Smooth muscle cell (in vitro differentiated cells): ENCODE measurements at regions not wholly inside any gene's neighbourhood (a gene's known extent, or its start where the extent isn't known, plus 50 kb on each side); places are given as distances from the start of the nearest gene placed in this dataset.
A peak's percentile ranks its signal among the peaks of the same experiment; 100 is the strongest.

ENCODE experiments used
- DNase-seq: peaks from one replicate; lab custom pipeline; 2025; ENCODE audit not compliant: unreplicated experiment; lab: John Stamatoyannopoulos, UW
- H2AFZ ChIP-seq: fragments of 200-600 bp; sonication (generic); 2 replicates; pipeline ENCODE4 v1.6.0; 2016; ENCODE audit warnings: antibody characterized with exemption, low read depth, mild to moderate bottlenecking
- H3F3A ChIP-seq: fragments of 200-600 bp; sonication (generic); 2 replicates; pipeline ENCODE4 v1.6.0; 2017; ENCODE audit warnings: antibody characterized with exemption, low read depth
- H3K27ac ChIP-seq: fragments of 200-600 bp; sonication (generic); 2 replicates; pipeline ENCODE4 v1.5.1; 2016; ENCODE audit warnings: low read depth, mild to moderate bottlenecking
- H3K27me3 ChIP-seq: fragments of 200-600 bp; sonication (generic); 2 replicates; pipeline ENCODE4 v1.6.1; 2016; ENCODE audit warnings: low read depth, mild to moderate bottlenecking
- H3K36me3 ChIP-seq: fragments of 200-600 bp; sonication (generic); 2 replicates; pipeline ENCODE4 v1.5.1; 2016; ENCODE audit warnings: low read depth
- H3K4me1 ChIP-seq: fragments of 200-600 bp; sonication (generic); 2 replicates; pipeline ENCODE4 v1.5.1; 2016; ENCODE audit warnings: low read depth
- H3K4me2 ChIP-seq: fragments of 200-600 bp; sonication (generic); 2 replicates; pipeline ENCODE4 v1.6.0; 2016; ENCODE audit warnings: mild to moderate bottlenecking
- H3K4me3 ChIP-seq: fragments of 200-600 bp; sonication (generic); 2 replicates; pipeline ENCODE4 v1.5.1; 2016; ENCODE audit warnings: mild to moderate bottlenecking
- H3K79me2 ChIP-seq: fragments of 200-600 bp; sonication (generic); 2 replicates; pipeline ENCODE4 v1.6.0; 2016; ENCODE audit warnings: low read depth, mild to moderate bottlenecking
- H3K9ac ChIP-seq: fragments of 200-600 bp; sonication (generic); 2 replicates; pipeline ENCODE4 v1.6.0; 2016; ENCODE audit warnings: low read depth
- H3K9me3 ChIP-seq: fragments of 200-600 bp; sonication (generic); replicated peaks from 2 replicates; pipeline ENCODE4 v1.5.1; 2016; ENCODE audit warnings: low read depth
- H4K20me1 ChIP-seq: fragments of 200-600 bp; sonication (generic); 2 replicates; pipeline ENCODE4 v1.6.0; 2016; ENCODE audit warnings: low read depth
- WGBS: methylation state at CpG from one replicate; pipeline ENCODE4 v1.1.7; 2016; ENCODE audit warnings: low lambda C conversion rate; 5-methylcytosine and 5-hydroxymethylcytosine counted together
- TF ChIP-seq, protein P1 (sequence below): fragments of 200-600 bp; sonication (generic); IDR thresholded peaks from 2 replicates; pipeline ENCODE4 v1.5.1; 2017; ENCODE audit warnings: borderline replicate concordance, mild to moderate bottlenecking, antibody characterized with exemption; ENCODE audit not compliant: insufficient read depth, poor library complexity, severe bottlenecking

GRCh38 chr7:12152196-12152918 is 58.7 kb upstream of the TMEM106B start:
- Histone ChIP-seq H3K79me2 (no peaks in the 10 kb centered on the region), H3K4me3 (no peak overlapping the region), H2AFZ (peak overlapping the region; percentile 71), H4K20me1 (no peaks in the 10 kb centered on the region), H3K4me2 (peak overlapping the region; percentile 6), H3K4me1 (no peaks in the 10 kb centered on the region), H3K9ac (no peak overlapping the region), H3K27ac (no peak overlapping the region), H3F3A (no peaks in the 10 kb centered on the region), H3K9me3 (no peaks in the 10 kb centered on the region), H3K27me3 (no peaks in the 10 kb centered on the region), H3K36me3 (no peaks in the 10 kb centered on the region)
- WGBS, result 42% methylated on average over 5 of the region's 5 CpGs
- TF ChIP-seq, protein P1, sequence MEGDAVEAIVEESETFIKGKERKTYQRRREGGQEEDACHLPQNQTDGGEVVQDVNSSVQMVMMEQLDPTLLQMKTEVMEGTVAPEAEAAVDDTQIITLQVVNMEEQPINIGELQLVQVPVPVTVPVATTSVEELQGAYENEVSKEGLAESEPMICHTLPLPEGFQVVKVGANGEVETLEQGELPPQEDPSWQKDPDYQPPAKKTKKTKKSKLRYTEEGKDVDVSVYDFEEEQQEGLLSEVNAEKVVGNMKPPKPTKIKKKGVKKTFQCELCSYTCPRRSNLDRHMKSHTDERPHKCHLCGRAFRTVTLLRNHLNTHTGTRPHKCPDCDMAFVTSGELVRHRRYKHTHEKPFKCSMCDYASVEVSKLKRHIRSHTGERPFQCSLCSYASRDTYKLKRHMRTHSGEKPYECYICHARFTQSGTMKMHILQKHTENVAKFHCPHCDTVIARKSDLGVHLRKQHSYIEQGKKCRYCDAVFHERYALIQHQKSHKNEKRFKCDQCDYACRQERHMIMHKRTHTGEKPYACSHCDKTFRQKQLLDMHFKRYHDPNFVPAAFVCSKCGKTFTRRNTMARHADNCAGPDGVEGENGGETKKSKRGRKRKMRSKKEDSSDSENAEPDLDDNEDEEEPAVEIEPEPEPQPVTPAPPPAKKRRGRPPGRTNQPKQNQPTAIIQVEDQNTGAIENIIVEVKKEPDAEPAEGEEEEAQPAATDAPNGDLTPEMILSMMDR, result no peak
- DNase-seq, result no peak

DNA sequence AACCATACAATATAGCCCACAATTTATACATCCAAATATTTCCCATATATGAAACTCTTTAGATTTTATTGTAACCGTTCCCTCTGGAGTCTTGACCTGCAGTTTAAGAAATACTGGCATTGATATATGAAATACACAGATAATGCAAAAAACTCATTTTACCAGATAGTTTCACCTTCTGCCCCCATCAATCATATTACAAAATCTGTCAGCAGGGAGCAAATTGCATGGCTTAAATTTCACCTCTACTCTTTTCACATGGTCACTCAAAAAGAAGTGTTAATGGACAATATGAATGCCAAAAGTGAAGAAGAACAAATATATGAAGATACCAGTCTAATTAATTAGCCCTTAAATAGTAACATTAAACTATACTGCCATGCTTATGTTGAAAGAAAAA is 57.0 kb upstream of the TMEM106B start:
- no peak overlapping the region for H3K4me3 ChIP-seq
- H3K9ac ChIP-seq, result no peak overlapping the region
- TF ChIP-seq, protein P1, result no peak
- no peaks in the 10 kb centered on the region for H3K4me1 ChIP-seq
- H3F3A ChIP-seq, result no peaks in the 10 kb centered on the region
- WGBS, result 91% methylated on average over 1 of the region's 1 CpG
- H3K9me3 ChIP-seq, result no peaks in the 10 kb centered on the region
- H3K36me3 ChIP-seq, result no peaks in the 10 kb centered on the region
- no peak for DNase-seq
- H4K20me1 ChIP-seq, result no peaks in the 10 kb centered on the region
- no peak overlapping the region for H3K4me2 ChIP-seq
- H3K27me3 ChIP-seq, result no peaks in the 10 kb centered on the region
- H2AFZ ChIP-seq, result no peak overlapping the region
- H3K79me2 ChIP-seq, result no peaks in the 10 kb centered on the region
- H3K27ac ChIP-seq, result no peak overlapping the region

- no peaks in the 10 kb centered on the region for H3F3A ChIP-seq
These were observed 53.6 kb upstream of the TMEM106B start for GRCh38 chr7:12157517-12157916.

More at GRCh38 chr7:12157517-12157916, 53.6 kb upstream of the TMEM106B start:
- Histone ChIP-seq H3K27me3 (no peaks in the 10 kb centered on the region), H3K4me1 (no peaks in the 10 kb centered on the region), H4K20me1 (no peaks in the 10 kb centered on the region), H2AFZ (no peak overlapping the region), H3K79me2 (no peaks in the 10 kb centered on the region), H3K9me3 (no peaks in the 10 kb centered on the region), H3K9ac (no peak overlapping the region), H3K27ac (no peak overlapping the region), H3K36me3 (no peaks in the 10 kb centered on the region), H3K4me3 (no peak overlapping the region), H3K4me2 (no peak overlapping the region)
- no peak for DNase-seq
- 100% methylated on average over 1 of the region's 1 CpG for WGBS
- TF ChIP-seq, protein P1, result no peak
